Fibroblast of pulmonary artery (primary cell): ENCODE measurements at regions not wholly inside any gene's neighbourhood (a gene's known extent, or its start where the extent isn't known, plus 50 kb on each side); places are given as distances from the start of the nearest gene placed in this dataset.

Experiments
- DNase-seq: peaks from one replicate; pipeline ENCODE4 v3.0.0-alpha.2; 2010; ENCODE audit warnings: low read depth
- H3K4me3 ChIP-seq: replicated peaks from 2 replicates; pipeline ENCODE4 v1.5.1; 2011; ENCODE audit warnings: low read depth, mild to moderate bottlenecking, control low read depth, low read length, moderate library complexity
- TF ChIP-seq, protein P1 (sequence below): IDR thresholded peaks from 2 replicates; pipeline ENCODE4 v1.5.1; 2011; ENCODE audit warnings: mild to moderate bottlenecking, control low read depth, low read length, inconsistent platforms; ENCODE audit errors: missing control alignments

DNA sequence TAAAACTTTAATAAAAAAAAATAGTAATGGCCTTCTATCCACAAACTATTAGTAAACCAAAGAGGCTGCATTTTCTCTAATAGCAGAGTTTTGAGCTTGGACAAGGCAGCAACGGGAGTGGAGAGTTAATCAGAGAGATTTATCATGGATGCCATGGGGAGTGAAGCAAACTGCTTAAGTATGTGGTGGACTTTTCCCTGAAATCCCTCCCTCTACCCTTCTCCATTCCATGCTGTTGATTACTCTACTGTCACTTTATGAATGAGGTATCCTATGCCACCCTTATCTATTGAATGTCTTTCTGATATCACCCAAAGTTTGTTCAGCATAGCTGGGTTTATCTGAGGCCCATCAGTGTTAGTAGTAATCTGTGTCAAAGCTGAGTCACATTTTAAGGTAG is 335.6 kb upstream of the TRAM1L1 start:
- TF ChIP-seq, protein P1, sequence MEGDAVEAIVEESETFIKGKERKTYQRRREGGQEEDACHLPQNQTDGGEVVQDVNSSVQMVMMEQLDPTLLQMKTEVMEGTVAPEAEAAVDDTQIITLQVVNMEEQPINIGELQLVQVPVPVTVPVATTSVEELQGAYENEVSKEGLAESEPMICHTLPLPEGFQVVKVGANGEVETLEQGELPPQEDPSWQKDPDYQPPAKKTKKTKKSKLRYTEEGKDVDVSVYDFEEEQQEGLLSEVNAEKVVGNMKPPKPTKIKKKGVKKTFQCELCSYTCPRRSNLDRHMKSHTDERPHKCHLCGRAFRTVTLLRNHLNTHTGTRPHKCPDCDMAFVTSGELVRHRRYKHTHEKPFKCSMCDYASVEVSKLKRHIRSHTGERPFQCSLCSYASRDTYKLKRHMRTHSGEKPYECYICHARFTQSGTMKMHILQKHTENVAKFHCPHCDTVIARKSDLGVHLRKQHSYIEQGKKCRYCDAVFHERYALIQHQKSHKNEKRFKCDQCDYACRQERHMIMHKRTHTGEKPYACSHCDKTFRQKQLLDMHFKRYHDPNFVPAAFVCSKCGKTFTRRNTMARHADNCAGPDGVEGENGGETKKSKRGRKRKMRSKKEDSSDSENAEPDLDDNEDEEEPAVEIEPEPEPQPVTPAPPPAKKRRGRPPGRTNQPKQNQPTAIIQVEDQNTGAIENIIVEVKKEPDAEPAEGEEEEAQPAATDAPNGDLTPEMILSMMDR = no peak

GRCh38 chr4:117421706-117422105 is 336.3 kb upstream of the TRAM1L1 start:
- TF ChIP-seq, protein P1 = no peak
- DNase-seq = no peak
- no peak overlapping the region for H3K4me3 ChIP-seq

More for the DNA sequence above, 335.6 kb upstream of the TRAM1L1 start:
- H3K4me3 ChIP-seq = no peak overlapping the region
- DNase-seq = no peak

GRCh38 chr4:117422297-117422696 is 336.9 kb upstream of the TRAM1L1 start:
- no peak for DNase-seq
- TF ChIP-seq, protein P1 = no peak
- no peak overlapping the region for H3K4me3 ChIP-seq

DNA sequence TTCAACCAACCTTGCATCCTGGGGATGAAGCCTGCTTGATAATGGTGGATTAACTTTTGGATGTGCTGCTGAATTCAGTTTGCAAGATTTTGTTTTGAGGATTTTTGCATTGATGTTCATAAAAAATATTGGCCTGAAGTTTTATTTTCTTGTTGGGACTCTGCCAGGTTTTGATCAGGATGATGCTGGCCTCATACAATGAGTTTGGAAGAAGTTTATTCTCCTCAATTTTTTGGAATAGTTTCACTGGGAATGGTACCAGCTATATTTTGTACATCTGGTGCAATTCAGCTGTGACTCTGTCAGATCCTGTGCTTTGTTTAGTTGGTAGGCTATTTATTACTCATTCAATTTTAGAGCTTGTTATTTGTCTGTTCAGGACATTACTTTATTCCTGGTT is 340.3 kb upstream of the TRAM1L1 start:
- TF ChIP-seq, protein P1 = no peak
- H3K4me3 ChIP-seq = no peak overlapping the region
- DNase-seq = no peak

DNA sequence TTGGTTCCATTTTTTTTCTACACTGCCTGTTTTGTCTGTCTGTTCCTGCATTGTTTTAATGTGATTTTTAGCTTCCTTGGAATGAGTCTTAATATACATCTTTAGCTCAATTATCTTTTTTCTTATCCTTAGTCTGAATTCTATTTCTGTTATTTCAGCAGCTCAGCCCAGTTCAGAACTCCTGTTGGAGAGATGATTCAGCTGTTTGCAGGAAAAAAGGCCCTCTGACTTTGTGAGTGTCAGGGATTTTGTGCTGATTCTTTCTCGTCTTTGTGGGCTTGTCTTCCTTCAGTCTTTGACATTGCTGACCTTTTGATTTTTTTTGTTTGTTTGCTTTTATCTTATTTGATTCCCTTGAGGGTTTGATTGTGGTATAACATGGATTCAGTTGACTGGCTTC is 343.2 kb upstream of the TRAM1L1 start:
- no peak for DNase-seq
- TF ChIP-seq, protein P1 = no peak
- H3K4me3 ChIP-seq = no peak overlapping the region

- TF ChIP-seq, protein P1 = no peak
- no peak for DNase-seq
- no peak overlapping the region for H3K4me3 ChIP-seq
Measured at GRCh38 chr4:117429061-117429460, 343.7 kb upstream of the TRAM1L1 start.

DNA sequence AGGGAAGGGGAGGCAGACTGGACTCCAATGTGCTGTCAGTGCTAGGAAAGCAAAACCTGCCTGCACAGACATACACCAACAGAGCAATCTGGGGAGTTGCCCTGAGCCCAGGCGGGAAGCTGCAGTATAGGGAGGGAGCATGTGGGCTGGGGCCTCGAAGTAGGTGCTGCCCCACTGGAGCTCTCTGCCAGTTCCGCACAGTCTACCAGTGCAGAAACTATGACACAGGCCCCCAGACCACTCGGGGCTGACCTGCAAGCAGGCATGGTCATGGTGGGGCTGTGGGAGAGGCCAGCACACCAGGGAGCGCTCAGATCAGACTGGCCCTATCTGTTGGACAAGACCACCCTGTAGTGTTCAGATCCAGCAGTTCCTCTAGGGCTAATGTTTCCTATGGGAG is 344.1 kb upstream of the TRAM1L1 start:
- TF ChIP-seq, protein P1 = no peak
- H3K4me3 ChIP-seq = no peak overlapping the region
- no peak for DNase-seq
